Astrocyte (in vitro differentiated cells and primary cell): ENCODE measurements at regions not wholly inside any gene's neighbourhood (a gene's known extent, or its start where the extent isn't known, plus 50 kb on each side); places are given as distances from the start of the nearest gene placed in this dataset.

Experiments
- DNase-seq: peaks from one replicate; pipeline ENCODE4 v3.0.0-alpha.2; 2010; ENCODE audit warnings: low read depth
- FAIRE-seq: peaks from 2 replicates; lab custom pipeline; 2011; peaks lifted over from hg19 to GRCh38; lab: Jason Lieb, UNC
- H2AFZ ChIP-seq: 2 replicates; pipeline ENCODE4 v1.6.0; 2012; ENCODE audit warnings: low read depth, low read length, inconsistent platforms
- H3K27ac ChIP-seq: 2 replicates; pipeline ENCODE4 v1.5.1; 2011; ENCODE audit warnings: low read depth, low read length, inconsistent platforms
- H3K27me3 ChIP-seq: 2 replicates; pipeline ENCODE4 v1.6.0; 2011; ENCODE audit warnings: low read length, inconsistent platforms; ENCODE audit not compliant: insufficient read depth
- H3K36me3 ChIP-seq: 2 replicates; pipeline ENCODE4 v1.5.1; 2011; ENCODE audit warnings: low read length, inconsistent platforms; ENCODE audit not compliant: insufficient read depth
- H3K4me1 ChIP-seq: 2 replicates; pipeline ENCODE4 v1.5.1; 2011; ENCODE audit warnings: low read length, inconsistent platforms; ENCODE audit not compliant: insufficient read depth
- H3K4me2 ChIP-seq: 2 replicates; pipeline ENCODE4 v1.6.0; 2012; ENCODE audit warnings: low read length, inconsistent platforms
- H3K4me3 ChIP-seq: 2 replicates; pipeline ENCODE4 v1.5.1; 2011; ENCODE audit warnings: low read depth, mild to moderate bottlenecking, low read length, inconsistent platforms; ENCODE audit not compliant: insufficient read depth
- H3K79me2 ChIP-seq: 2 replicates; pipeline ENCODE4 v1.6.0; 2012; ENCODE audit warnings: mild to moderate bottlenecking, low read length, inconsistent platforms; ENCODE audit not compliant: insufficient read depth
- H3K9ac ChIP-seq: 2 replicates; pipeline ENCODE4 v1.6.0; 2012; ENCODE audit warnings: mild to moderate bottlenecking, low read length, inconsistent platforms
- H3K9me3 ChIP-seq: 2 replicates; pipeline ENCODE4 v1.5.1; 2012; ENCODE audit warnings: low read depth, mild to moderate bottlenecking, low read length, inconsistent platforms; ENCODE audit not compliant: insufficient read depth
- H4K20me1 ChIP-seq: 2 replicates; pipeline ENCODE4 v1.6.0; 2012; ENCODE audit warnings: low read length, inconsistent platforms; ENCODE audit not compliant: insufficient read depth
- H3K27ac Mint-ChIP-seq: one replicate; pipeline ENCODE4 v1.8.0; 2021; ENCODE audit warnings: mild to moderate bottlenecking, mixed read lengths; ENCODE audit not compliant: unreplicated experiment
- H3K27me3 Mint-ChIP-seq: one replicate; pipeline ENCODE4 v1.8.0; 2021; ENCODE audit warnings: low read depth, mixed read lengths; ENCODE audit not compliant: unreplicated experiment
- H3K36me3 Mint-ChIP-seq: one replicate; pipeline ENCODE4 v1.8.0; 2021; ENCODE audit warnings: low read depth, mixed read lengths; ENCODE audit not compliant: unreplicated experiment
- H3K4me1 Mint-ChIP-seq: one replicate; pipeline ENCODE4 v1.8.0; 2021; ENCODE audit warnings: low read depth, mixed read lengths; ENCODE audit not compliant: unreplicated experiment
- H3K4me3 Mint-ChIP-seq: one replicate; pipeline ENCODE4 v1.8.0; 2021; ENCODE audit warnings: mild to moderate bottlenecking, moderate library complexity, mixed read lengths; ENCODE audit not compliant: unreplicated experiment
- H3K9me3 Mint-ChIP-seq: one replicate; pipeline ENCODE4 v1.8.0; 2021; ENCODE audit warnings: mild to moderate bottlenecking, mixed read lengths; ENCODE audit not compliant: unreplicated experiment
- EZH2 ChIP-seq: IDR thresholded peaks from 2 replicates; pipeline ENCODE4 v1.6.1; 2012; ENCODE audit warnings: mild to moderate bottlenecking, low read length, inconsistent platforms; ENCODE audit not compliant: insufficient read depth
- TF ChIP-seq, protein P1 (sequence below): IDR thresholded peaks from 2 replicates; pipeline ENCODE4 v1.5.1; 2011; ENCODE audit warnings: low read depth, mild to moderate bottlenecking, inconsistent platforms, low read length, moderate library complexity; ENCODE audit not compliant: insufficient read depth

DNA sequence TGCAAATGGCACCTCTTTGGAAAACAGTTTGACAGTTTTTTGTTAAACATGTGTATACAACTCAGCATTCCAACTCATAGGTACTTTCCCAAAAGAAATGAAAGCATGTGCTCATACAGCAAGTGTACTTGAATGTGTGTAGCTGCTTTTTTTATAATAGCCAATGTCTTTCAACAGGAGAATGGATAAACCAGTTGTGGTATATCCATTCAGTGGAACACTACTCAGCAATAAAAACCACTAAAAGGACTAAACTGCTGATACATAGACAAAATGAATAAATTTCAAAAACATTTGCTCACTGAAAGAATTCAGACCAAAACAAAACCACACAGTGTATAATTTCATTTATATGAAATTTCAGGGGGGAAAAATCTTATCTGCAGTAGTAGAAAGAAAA lies 267.3 kb downstream of the NR2F1-AS1 start:
- Histone ChIP-seq H2AFZ (no peak overlapping the region), H3K79me2 (no peaks in the 10 kb centered on the region), H3K27me3 (no peaks in the 10 kb centered on the region), H3K36me3 (no peaks in the 10 kb centered on the region), H4K20me1 (no peaks in the 10 kb centered on the region), H3K4me2 (no peak overlapping the region), H3K27ac (no peak overlapping the region), H3K4me1 (no peaks in the 10 kb centered on the region), H3K9ac (no peak overlapping the region), H3K9me3 (no peaks in the 10 kb centered on the region), H3K4me3 (no peak overlapping the region)
- Mint-ChIP-seq H3K4me1 (no peaks in the 10 kb centered on the region), H3K27ac (no peak overlapping the region), H3K27me3 (no peaks in the 10 kb centered on the region), H3K9me3 (peaks cover 3% of the 10 kb centered on the region), H3K36me3 (no peaks in the 10 kb centered on the region), H3K4me3 (no peak overlapping the region)
- TF ChIP-seq EZH2: no peak
- TF ChIP-seq, protein P1, sequence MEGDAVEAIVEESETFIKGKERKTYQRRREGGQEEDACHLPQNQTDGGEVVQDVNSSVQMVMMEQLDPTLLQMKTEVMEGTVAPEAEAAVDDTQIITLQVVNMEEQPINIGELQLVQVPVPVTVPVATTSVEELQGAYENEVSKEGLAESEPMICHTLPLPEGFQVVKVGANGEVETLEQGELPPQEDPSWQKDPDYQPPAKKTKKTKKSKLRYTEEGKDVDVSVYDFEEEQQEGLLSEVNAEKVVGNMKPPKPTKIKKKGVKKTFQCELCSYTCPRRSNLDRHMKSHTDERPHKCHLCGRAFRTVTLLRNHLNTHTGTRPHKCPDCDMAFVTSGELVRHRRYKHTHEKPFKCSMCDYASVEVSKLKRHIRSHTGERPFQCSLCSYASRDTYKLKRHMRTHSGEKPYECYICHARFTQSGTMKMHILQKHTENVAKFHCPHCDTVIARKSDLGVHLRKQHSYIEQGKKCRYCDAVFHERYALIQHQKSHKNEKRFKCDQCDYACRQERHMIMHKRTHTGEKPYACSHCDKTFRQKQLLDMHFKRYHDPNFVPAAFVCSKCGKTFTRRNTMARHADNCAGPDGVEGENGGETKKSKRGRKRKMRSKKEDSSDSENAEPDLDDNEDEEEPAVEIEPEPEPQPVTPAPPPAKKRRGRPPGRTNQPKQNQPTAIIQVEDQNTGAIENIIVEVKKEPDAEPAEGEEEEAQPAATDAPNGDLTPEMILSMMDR: no peak
- DNase-seq: no peak
- no peak for FAIRE-seq

DNA sequence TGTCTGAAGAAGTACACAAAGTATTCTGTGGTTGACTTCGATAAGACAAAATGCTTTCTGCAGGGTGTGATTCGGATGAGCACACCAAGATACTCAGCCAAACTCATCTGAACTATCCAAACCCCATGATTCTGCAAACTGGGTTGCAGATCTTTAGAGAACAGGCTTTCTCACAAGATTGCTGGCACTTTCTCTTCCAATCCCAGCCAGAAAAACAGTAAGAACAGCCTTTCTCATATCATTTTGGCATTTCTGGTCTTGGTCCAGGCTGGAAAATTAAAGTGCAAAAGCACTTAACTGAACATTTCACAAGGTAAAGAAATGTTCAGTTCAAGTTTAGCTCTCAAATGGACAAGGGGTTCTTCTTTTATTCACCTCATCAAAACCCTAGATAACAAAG lies 269.1 kb downstream of the NR2F1-AS1 start:
- H2AFZ ChIP-seq: no peak overlapping the region

DNA sequence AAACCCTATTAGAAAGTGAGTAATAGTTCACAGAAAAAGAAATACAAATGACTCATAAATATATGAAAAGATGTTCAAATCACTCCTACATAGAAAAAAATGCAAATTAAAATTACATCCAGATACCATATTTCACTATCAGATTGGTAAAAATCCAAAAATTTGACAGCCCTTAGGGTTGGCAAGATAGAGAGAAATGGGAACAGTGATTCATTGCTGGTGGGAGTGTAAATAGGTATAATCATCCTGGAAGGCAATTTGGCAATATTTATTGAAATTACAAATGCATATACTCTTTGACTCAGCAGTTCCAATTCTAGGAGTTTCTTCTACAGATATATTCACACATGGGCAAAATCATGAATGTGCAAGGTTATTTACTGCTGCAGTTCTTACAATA lies 273.5 kb downstream of the NR2F1-AS1 start:
- Mint-ChIP-seq H3K36me3 (no peaks in the 10 kb centered on the region), H3K27me3 (no peaks in the 10 kb centered on the region), H3K9me3 (no peaks in the 10 kb centered on the region), H3K4me3 (no peak overlapping the region), H3K27ac (no peak overlapping the region), H3K4me1 (peaks cover 24% of the 10 kb centered on the region)
- no peak overlapping the region for H3K4me3 ChIP-seq
- peak; percentile 26 for FAIRE-seq
- no peaks in the 10 kb centered on the region for H3K79me2 ChIP-seq
- no peaks in the 10 kb centered on the region for H3K36me3 ChIP-seq
- H4K20me1 ChIP-seq: no peaks in the 10 kb centered on the region
- no peak overlapping the region for H2AFZ ChIP-seq
- TF ChIP-seq EZH2: no peak
- TF ChIP-seq, protein P1: no peak
- peak; percentile 77 for DNase-seq
- H3K9me3 ChIP-seq: no peaks in the 10 kb centered on the region
- no peak overlapping the region for H3K4me2 ChIP-seq
- H3K4me1 ChIP-seq: peaks cover 6% of the 10 kb centered on the region
- no peak overlapping the region for H3K9ac ChIP-seq
- no peak overlapping the region for H3K27ac ChIP-seq
- no peaks in the 10 kb centered on the region for H3K27me3 ChIP-seq

More for the DNA sequence above, 269.1 kb downstream of the NR2F1-AS1 start:
- Histone ChIP-seq H3K4me1 (no peaks in the 10 kb centered on the region), H3K4me2 (no peak overlapping the region), H3K27ac (no peak overlapping the region), H4K20me1 (no peaks in the 10 kb centered on the region), H3K4me3 (no peak overlapping the region), H3K27me3 (no peaks in the 10 kb centered on the region), H3K9ac (no peak overlapping the region), H3K36me3 (no peaks in the 10 kb centered on the region), H3K9me3 (no peaks in the 10 kb centered on the region), H3K79me2 (no peaks in the 10 kb centered on the region)
- DNase-seq (peak; percentile 47), FAIRE-seq (no peak)
- Mint-ChIP-seq H3K27me3 (no peaks in the 10 kb centered on the region), H3K36me3 (no peaks in the 10 kb centered on the region), H3K9me3 (peaks cover 3% of the 10 kb centered on the region), H3K27ac (no peak overlapping the region), H3K4me3 (no peak overlapping the region), H3K4me1 (no peaks in the 10 kb centered on the region)
- TF ChIP-seq, protein P1: no peak
- TF ChIP-seq EZH2: no peak
